WTC11 (cell line): ENCODE measurements at regions not wholly inside any gene's neighbourhood (a gene's known extent, or its start where the extent isn't known, plus 50 kb on each side); places are given as distances from the start of the nearest gene placed in this dataset.

ENCODE experiments used
- EMX1 ChIP-seq: fragments of 250-450 bp; sonication (Bioruptor Pico); IDR thresholded peaks from 2 replicates; pipeline ENCODE4 v1.8.0; 2021; ENCODE audit warnings: mild to moderate bottlenecking
- ESRRA ChIP-seq: sonication (generic); formaldehyde crosslinking; IDR thresholded peaks from 2 replicates; pipeline ENCODE4 v1.8.1; 2022; ENCODE audit warnings: mild to moderate bottlenecking, missing genetic modification reagents, borderline replicate concordance
- SMAD3 ChIP-seq: sonication (generic); formaldehyde crosslinking; IDR thresholded peaks from 2 replicates; pipeline ENCODE4 v1.8.0; 2022; ENCODE audit warnings: missing genetic modification reagents, mild to moderate bottlenecking, borderline replicate concordance
- TF ChIP-seq, protein P1 (sequence below): fragments of 200-600 bp; IDR thresholded peaks from 2 replicates; pipeline ENCODE4 v1.8.0; 2022; ENCODE audit warnings: antibody characterized with exemption
- TF ChIP-seq, protein P2 (sequence below): sonication (generic); formaldehyde crosslinking; IDR thresholded peaks from 2 replicates; pipeline ENCODE4 v1.8.1; 2023; ENCODE audit warnings: mild to moderate bottlenecking, moderate library complexity, missing genetic modification reagents
- TF ChIP-seq, protein P3 (sequence below): sonication (generic); formaldehyde crosslinking; IDR thresholded peaks from 2 replicates; pipeline ENCODE4 v1.8.1; 2022; ENCODE audit warnings: low read depth, mild to moderate bottlenecking, moderate library complexity, missing genetic modification reagents, borderline replicate concordance

DNA sequence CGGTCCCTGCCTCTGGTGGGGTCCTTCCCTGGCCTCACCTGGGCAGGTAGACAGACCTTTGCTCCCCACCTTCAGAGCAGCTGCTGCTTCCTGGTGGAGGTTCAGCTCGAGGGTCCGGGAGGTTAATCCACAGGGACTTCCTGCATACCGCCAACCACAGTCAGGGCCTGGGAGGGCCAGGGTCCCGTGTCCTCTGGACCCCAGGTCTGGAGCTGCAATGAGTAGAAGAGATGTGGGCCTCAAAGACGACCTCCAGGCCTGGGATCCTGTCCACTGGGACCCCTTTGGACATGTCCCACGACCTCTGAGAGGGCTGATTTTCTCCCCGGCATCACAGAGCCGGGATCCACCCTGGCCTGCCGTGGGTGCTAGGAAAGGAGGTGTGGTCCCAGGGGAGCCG lies 223.3 kb upstream of the TCERG1L start:
- TF ChIP-seq, protein P1, sequence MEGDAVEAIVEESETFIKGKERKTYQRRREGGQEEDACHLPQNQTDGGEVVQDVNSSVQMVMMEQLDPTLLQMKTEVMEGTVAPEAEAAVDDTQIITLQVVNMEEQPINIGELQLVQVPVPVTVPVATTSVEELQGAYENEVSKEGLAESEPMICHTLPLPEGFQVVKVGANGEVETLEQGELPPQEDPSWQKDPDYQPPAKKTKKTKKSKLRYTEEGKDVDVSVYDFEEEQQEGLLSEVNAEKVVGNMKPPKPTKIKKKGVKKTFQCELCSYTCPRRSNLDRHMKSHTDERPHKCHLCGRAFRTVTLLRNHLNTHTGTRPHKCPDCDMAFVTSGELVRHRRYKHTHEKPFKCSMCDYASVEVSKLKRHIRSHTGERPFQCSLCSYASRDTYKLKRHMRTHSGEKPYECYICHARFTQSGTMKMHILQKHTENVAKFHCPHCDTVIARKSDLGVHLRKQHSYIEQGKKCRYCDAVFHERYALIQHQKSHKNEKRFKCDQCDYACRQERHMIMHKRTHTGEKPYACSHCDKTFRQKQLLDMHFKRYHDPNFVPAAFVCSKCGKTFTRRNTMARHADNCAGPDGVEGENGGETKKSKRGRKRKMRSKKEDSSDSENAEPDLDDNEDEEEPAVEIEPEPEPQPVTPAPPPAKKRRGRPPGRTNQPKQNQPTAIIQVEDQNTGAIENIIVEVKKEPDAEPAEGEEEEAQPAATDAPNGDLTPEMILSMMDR, result no peak
- TF ChIP-seq EMX1 (CRISPR knock-in tag) (no peak), ESRRA (CRISPR knock-in tag) (no peak), SMAD3 (CRISPR knock-in tag) (no peak)
- TF ChIP-seq, protein P2, sequence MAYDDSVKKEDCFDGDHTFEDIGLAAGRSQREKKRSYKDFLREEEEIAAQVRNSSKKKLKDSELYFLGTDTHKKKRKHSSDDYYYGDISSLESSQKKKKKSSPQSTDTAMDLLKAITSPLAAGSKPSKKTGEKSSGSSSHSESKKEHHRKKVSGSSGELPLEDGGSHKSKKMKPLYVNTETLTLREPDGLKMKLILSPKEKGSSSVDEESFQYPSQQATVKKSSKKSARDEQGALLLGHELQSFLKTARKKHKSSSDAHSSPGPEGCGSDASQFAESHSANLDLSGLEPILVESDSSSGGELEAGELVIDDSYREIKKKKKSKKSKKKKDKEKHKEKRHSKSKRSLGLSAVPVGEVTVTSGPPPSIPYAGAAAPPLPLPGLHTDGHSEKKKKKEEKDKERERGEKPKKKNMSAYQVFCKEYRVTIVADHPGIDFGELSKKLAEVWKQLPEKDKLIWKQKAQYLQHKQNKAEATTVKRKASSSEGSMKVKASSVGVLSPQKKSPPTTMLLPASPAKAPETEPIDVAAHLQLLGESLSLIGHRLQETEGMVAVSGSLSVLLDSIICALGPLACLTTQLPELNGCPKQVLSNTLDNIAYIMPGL (CRISPR knock-in tag), result no peak
- TF ChIP-seq, protein P3, sequence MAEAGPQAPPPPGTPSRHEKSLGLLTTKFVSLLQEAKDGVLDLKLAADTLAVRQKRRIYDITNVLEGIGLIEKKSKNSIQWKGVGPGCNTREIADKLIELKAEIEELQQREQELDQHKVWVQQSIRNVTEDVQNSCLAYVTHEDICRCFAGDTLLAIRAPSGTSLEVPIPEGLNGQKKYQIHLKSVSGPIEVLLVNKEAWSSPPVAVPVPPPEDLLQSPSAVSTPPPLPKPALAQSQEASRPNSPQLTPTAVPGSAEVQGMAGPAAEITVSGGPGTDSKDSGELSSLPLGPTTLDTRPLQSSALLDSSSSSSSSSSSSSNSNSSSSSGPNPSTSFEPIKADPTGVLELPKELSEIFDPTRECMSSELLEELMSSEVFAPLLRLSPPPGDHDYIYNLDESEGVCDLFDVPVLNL (CRISPR knock-in tag), result no peak
